Fibroblast of skin of abdomen (primary cell): ENCODE measurements at regions not wholly inside any gene's neighbourhood (a gene's known extent, or its start where the extent isn't known, plus 50 kb on each side); places are given as distances from the start of the nearest gene placed in this dataset.

Experiments used
- DNase-seq: peaks from one replicate; pipeline ENCODE4 v3.0.0-alpha.2; 2013

DNA sequence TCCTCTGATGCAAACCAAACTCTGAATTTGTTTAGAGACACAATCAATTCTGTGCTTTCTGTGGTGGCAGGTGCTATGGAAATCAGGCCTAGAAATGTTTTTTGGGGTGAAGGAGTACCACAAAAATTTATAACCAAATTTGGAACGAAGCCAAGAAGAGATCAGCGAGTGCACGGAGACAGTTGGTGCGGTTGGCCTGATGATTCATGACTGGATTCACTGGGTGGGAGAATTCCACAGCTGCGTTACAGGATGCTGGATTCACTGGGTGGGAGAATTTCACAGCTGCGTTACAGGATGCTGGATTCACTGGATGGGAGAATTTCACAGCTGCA, 135.6 kb upstream of the IRX4 start:
- no peak for DNase-seq

DNA sequence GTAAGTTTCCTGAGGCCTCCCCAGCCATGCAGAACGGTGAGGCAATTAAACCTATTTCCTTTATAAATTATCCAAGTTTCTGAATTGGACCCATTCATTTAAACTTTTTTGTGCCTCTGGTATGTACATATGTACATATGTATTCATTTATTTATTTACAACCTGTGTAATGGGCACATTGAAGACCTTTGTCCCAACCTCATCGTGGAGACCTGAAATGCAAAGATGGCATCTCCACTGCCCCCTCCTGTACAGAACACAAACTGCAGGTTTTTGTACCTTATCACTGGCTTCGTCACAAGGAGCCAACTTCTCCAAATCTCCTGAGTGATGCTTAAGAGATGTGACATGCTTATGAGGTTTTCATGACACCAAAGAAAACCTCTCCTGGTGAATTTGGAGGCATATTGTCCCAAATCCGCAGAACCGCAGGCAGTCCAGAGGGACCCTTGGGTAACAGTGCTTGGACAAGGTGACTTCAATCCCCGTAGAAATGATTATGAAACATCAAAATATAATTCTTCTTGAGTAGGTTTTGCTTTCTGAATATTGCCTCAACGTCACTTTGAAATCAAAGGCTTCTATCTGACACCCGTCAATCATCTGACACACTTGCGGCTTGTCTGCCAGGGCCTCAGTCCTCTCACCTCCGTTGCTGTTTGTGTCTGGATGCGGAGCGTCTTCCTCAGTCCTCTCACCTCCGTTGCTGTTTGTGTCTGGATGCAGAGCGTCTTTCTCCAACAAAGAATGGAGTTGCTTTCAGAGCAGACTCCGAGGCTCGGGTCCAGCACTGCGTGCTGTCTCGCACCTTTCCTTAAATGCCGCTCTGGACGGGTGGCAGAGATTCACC, 135.0 kb upstream of the IRX4 start:
- no peak for DNase-seq

DNA sequence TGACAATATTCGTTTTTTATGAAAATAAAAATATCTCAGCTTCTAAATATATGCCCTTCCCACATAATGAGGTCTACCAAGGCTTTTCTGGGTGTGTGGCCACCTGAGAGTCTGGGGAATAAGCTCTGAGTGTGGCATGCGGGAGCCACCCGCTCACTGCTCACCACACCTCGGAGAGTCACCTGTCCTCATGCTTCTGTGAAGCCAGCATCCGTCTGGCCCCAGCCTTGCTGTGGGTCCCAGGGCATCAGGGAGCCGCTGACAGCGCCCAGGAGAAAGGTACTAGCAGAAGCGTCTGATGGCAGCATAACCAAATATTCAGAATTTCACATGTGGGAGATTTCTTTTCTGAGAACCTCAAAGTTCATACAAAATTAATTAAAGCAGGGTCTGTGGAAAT, 133.2 kb upstream of the IRX4 start:
- no peak for DNase-seq

DNA sequence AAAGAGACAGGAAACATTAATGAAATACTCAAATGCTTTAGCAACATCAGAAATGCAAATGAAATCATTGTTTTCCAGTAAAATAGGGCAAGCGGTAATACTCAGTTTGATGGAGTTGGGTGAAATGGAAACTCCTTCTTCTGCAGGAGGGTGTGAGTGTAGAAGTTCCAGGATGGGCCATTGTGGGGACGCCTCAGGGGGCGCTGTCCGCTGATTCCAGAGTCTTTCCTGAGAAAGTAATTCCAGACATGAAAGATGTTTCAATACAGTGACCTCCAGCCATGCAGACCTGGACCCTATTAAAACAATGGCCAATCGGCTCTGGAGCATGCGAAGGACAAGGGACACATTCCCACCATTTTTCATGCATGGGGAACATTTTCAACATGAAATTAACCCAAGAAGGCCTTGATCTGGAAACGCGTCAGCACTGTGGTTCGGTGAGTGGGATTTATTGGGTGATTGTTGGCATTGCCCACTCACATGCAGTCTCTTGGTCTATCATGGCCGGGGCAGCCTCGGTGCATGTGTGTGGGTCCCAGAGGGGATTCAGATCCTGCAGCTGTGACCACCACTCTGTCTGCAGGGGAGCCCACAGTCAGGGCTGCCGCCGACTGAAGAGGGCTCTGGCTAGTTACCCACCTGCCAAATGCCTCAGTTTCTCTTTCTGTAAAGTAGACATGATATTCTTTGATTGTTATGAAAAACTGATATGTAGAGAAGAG, 132.6 kb upstream of the IRX4 start:
- no peak for DNase-seq

DNA sequence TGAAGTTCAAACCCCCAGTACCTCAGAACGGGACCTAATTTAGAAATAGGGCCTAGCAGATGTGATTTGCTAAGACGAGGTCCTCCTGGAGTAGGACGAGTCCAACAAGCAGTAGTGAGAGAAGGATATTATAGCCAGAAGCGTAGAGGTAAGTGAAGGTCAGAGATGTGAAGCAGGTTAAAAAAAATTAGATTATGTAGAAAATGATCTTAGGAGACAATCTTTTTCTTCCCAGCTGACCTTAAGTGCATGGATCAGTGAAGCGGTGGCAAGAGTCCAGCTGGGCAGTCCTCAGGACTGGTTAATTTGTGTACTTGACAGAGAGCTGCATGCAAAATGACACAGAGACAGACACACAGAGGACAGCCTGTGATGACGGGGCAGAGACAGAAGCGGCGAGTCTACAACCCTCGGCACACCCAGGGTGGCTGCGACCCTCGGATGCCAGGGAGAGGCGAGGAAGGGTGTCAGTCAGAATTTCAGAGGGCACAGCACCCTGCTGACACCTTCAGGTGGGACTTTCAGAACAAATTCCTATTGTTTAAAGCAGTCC, 131.4 kb upstream of the IRX4 start:
- DNase-seq, result no peak

DNA sequence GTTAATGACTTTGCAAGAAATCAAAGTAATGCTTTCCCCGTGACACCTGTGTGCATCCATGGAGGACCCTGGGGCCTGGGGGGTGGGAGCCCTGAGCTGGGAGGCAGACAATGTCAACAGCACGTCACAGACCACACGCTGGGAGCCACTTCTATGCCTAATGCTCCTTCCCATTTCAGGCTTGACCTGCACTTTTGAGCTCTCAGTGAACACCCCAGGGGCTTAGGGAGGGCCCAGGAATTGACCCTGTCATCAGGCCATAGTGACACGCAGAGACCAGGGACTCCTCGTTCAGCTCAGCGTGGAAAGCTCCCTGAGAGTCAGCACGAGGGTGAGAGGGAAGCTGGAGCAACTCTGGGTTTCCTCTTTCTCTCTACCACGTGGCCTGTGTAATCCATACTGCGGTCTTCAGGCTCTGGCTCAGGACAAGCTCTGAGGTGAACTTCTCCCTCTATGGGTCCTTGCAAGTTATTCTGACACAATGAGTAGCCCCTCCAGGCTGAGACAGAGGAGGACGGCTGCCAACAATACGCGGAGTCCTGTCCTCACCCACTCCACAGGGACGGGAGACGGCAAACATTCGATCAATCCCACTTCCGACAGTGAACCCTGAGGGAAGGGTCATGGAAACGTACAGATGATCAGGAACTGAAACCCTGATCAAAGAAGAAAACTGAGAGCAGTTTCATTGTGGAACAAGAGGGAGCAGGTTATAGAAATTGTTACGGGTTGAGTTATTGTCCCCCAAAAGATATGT, 130.8 kb upstream of the IRX4 start:
- DNase-seq, result no peak

DNA sequence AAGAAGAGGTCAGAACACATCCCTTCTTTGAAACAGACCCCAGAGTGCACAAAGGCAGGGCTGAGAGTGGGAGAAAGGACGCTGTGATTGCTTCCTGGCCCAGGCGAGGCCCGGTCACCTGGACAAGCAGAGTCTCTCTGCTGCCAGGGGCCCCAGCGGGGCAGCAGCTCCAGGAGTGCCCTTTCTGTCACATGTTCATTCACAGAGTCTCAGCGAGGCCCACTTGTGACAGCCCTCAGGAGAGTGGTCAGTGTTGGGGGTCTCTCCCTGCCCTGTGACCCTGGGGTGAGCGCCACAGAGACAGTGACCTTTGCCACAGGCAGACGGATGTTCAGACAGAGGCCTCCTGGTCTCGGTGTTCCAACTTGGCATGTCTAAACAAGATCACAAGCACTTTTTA, 130.2 kb upstream of the IRX4 start:
- no peak for DNase-seq

DNA sequence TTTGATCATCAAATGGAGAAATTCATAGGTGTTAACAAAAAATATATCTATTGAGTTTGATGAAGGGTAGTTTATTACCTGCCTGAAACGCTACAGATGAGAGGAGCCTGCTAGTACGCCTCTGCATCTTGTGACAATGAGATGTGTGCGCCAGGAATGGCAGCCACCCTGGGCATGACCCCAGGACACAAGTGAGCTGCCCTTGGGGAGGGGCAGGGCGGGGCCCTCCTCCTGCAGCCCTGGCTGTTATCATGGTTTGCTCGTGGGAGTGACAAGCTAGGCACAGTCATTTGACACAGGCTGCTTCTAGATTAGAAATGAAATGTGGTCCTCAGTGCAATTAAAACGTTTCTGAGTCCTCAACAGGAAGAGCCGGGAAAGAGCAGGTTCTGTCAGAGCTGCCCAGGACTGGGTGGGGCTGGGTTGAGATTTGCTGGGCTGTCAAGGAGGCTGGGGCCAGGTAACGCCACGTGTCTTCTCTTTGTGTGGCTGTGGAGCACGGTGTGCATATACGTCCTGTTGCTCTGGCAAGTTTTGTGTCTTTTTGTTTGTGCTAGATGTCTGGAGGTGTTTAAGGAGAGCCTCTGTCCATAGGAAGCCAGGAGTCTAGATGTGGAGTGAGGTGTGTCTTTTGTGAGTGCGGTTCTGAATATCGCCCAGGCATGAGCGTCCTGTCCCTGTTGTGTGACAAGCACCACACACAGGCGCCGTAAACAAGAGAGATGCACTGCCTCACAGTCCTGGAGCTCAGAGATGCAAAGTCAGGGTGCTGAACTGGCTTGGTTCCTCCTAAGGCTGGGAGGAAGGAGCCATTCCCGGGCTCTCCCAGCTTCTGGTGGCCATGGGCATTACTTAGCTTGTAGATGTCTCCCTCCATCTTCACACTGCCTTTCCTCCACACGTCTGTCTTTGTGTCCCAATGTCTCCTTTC, 129.0 kb upstream of the IRX4 start:
- DNase-seq, result no peak

DNA sequence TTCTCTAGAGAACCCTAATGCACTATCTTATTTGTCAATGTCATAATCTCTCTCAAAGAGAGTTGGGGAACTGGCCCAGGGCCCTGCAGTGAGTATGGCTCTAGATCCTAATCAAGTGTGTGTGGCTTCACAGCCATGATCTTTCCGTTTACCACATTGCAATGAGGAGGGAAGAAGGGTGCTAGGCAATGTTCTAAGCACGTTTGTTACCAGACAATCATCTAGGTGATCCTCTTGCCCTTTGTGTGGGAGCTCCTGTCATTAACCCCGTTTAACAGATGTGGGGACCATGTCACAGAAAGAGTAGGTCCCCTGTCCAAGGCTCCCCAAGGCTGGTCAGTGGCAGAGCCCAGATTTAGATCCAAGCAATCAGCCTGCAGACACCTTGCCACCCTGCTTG, 128.2 kb upstream of the IRX4 start:
- no peak for DNase-seq

DNA sequence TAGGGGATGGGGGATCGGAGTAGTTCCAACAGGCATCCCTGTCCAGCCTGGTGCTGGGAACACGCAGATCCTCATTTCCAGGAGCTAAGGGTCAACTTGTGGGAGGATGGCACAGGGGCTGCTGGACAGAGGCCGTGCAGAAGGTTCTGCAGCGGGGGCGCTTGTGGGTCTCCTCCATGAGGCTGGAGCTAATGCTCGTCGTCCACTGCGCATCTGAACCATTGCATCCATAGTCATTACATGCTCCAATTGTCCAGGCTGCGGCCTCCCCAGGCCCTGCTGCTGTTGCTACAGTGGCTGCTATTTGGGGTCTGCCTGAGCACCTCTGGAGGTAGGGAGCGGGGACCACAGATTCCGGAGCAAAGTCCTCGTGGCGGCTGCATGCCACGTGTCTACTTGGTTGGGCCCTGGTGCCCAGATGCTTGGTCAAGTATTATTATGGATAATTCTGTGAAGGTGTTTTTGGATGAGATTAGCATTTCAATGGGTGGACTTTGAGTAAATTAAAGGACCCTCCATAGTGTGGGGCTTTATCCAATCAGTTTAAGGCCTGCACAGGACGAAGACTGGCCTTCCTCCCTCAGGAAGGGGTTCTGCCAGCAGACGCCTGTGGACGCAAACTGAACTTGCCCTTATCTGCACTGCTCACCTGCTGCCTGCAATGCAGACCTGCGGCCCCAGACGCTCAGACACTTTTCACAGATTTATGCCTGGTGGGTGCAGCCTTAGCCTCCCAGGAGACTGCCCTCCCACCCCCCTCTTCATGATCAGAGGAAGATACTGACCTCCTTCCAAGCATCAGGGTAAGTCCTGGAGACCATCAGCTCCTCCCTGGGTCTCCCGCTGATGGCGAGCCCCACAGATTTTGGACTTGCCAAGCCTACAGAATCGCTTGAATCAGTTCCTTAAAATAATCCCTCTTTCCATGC, 127.5 kb upstream of the IRX4 start:
- no peak for DNase-seq

DNA sequence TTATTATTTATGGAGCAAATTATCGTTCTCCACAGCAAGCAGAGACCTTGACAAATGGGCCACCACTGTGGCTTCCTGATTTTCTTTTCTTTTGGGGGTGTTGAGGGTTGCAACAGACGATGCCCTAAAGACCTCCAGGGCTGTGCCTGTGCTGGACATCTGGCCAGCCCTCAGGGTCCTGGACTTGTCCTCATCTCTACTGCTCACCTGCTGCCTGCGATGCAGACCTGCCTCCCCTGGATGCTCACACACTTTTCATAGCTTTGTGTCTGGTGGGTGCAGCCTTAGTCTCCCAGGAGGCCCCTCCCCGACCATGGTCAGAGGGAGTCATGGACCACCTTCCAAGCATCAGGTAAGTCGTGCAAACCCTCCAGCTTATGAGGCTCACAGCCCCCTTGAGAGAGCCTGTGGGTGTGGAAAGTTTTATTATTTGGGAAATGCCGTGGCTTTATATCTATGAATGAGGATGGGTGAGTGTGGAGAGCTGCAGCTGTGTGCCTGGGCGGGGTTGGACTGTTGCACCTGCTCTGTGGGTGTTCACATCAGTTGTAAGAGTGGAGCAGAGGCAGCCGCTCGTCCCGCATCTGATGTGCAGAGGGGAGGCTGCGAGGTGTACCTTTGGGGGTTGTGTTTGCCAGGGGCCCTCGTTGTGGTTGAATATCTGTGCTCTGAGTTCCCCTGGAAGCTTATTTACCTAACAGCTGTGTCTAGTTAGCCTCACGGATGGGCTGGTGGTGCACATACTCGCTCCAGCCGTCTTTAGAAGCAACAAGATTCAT, 126.3 kb upstream of the IRX4 start:
- no peak for DNase-seq

DNA sequence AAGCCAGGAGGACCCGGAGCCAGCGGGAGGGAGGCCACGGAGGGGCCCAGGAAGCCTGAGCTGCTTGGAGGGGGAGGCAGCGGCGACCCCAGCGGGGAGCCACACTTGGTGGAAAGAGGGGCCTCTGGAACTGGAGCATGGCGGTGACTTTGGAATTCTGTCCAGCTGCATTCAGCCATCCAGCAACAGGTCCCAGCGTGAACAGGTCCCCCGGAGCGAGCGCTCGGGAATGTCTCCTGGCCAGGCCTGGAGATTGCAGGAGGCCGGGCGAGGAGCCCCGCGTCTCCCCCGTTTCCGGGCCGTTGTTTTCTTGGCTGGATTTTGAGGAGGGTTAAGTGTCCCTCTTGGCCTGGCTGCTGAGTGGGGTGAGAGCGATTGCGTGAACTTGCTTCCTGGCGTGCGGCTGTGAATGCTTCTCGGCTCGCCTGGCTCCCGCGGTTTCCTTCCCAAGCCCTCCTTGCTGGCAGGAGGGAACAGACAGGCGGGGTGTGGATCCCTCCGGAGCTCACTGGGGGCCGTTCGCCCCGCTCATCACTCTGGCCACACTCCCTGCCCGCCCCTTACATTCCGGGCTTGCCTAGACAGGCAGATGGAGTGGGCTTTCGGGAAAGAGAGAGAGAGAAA, 125.3 kb upstream of the IRX4 start:
- DNase-seq, result no peak

DNA sequence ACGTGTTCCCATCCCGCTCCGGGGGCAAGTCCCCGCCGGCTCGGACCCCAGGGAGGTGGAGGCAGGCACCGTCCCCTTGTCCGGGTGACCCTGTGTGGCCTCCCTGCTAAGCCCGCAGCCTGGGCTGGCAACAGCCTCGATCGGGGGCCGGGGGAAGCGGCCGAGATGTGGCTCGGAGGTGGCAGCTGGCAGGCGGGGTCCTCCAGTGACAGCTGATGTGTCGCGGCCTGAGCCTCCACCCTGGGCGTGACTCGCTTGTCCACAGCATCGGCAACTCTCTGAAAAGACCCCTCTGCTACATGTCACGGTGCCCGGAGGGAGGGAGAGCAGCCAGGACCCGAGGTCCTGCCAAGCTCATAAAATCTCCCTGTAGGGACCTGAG, 124.8 kb upstream of the IRX4 start:
- no peak for DNase-seq

DNA sequence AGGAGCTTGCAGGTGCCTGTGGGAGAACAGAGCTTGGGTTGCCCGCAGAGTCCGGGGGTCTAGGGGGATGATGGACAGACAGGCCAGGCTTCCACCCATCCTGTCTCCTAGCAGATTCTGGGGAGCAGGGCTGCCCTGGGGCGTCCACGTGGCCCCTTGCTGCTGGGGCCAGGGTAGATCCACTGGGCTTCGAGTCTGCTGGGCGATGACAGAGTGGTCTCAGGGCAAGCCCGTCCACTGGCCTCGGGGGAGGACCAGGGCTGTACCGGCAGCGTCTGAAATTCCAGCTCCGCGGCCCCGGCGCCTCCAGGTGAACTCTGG, 124.2 kb upstream of the IRX4 start:
- DNase-seq, result no peak

DNA sequence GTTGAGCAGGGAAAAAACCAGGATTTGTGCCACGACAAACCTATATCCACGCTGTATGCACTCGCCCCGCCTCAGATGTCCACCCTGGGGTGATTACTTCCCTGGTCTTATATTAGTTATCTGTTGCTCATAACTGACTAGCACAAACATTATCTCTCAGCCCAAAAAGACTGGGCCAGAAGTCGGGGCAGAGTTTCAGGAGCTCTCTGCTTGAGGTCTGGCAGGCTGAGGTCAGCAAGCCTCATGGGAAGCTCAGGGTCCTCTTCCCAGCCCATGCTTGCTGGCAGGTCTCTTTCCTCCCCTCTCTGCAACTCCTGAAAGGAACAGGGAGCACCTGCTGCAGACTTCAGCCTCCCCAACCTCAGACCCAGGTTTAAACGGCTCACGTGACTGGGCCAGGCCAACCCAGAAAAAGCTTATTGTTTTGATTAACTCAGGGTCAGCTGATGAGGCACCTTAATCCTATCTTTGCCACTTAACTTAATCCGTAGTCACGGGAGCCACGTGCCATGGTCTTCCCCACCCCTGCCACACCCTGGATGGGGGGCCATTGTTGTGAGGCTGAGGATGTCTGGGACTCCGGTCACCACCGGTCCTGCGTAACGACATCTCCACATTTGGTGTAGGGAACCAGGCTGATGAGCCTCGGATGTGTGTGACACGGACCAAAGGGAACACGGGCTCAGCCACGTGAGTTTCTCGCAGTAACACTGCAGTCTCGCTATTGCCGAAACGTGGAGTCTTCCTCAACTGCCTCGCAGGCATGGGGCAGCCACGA, 123.7 kb upstream of the IRX4 start:
- no peak for DNase-seq

DNA sequence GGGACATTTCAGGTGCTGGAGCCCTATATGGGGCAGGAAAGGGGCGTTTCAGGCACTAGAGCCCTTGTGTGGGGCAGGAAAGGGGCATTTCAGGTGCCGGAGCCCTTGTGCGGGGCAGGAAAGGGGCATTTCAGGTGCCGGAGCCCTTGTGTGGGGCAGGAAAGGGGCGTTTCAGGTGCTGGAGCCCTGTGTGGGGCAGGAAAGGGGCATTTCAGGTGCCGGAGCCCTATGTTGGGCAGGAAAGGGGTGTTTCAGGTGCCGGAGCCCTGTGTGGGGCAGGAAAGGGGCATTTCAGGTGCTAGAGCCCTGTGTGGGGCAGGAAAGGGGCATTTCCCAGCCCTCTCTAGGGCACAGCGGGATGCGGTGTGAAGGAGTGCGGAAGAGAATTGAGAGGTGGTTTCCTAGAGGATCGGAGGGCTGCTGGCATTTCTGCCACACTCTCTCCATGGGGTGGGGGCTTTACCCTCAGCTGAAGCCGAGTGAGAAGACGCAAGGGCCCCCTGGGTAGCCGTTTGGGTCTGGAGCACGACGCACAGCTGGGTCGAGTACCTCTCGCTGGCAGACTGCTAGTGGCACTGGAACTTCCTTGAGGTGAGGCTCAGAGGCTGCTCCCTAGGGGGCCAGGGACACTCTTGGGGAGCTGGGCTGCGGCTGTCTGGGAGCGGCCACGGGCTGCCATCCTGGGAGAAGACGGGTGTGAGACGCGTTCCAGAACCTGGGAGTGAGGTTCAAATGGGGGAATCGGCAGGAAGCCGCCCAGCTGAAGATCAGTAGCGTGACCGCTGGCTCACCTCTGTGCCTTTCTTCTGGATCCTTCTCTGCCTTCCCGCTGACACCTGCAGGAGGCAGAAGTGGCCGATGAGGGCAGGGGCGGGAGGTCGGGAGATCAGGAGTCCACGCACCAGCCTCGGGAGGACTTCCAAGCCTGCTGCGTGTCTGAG, 122.6 kb upstream of the IRX4 start:
- no peak for DNase-seq

DNA sequence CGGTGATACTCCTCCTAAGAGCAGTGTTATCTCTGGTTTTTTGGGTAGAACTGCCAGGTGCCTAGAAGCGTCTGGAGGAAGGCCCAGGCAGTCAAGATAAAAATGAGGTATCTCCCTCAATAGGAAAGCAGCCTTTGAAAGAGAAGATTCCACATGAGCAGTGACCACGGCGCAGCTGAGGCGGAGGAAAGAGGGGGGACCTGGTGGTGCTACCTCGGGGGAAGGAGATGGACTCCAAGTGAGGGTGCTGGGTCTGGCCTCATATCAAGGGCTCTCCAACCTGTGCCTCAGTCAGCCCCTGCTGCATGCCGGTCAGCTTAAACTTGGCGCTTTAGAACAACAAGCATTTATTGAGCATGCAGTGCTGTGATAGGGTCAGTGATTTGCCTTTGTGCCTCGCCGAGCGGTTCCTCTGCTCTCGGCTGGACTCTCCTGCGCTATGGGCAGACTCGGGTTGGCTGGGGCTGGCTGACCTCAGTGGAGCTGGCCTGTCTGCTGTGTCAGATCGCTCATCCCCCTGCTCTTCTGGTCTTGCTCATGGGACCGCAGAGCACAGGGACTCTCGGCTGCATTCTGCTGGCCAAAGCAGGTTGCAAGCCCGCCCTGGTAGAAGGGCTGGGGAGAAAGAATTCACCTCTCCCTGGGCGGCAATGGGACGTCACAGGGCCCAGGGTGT, 121.1 kb upstream of the IRX4 start:
- DNase-seq, result no peak
